ENCODE measurements at regions not wholly inside any gene's neighbourhood (a gene's known extent, or its start where the extent isn't known, plus 50 kb on each side); places are given as distances from the start of the nearest gene placed in this dataset.

DNA sequence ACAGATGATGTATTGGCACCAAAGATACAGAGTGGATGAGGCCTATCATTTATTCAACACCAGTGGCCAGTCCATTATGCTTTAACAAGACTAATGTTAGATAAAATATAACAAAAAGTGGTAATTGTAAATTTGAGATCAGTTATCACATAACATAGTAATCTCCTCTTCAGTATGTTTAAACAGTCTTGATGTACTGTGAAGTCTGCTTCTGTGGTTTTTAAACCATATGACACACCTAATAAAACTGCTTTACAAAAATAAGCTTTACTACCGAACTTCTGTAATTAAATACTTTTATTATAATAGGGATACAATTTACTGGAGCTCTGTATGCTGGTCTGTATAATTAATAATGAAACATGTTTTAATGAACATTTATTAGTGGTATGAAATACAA is 2156.1 kb upstream of the CELF4 start:
- Histone ChIP-seq H3K36me3 (ENCODE audit: control insufficient read depth, insufficient read depth, low read length) (no peaks in the 10 kb centered on the region), H3K4me3 (ENCODE audit: low read depth, low read length) (no peak overlapping the region), H3K27me3 (ENCODE audit: control insufficient read depth, insufficient read depth, low read length) (no peaks in the 10 kb centered on the region)
- no peak for DNase-seq (ENCODE audit: low read depth)
- TF ChIP-seq, protein P1, sequence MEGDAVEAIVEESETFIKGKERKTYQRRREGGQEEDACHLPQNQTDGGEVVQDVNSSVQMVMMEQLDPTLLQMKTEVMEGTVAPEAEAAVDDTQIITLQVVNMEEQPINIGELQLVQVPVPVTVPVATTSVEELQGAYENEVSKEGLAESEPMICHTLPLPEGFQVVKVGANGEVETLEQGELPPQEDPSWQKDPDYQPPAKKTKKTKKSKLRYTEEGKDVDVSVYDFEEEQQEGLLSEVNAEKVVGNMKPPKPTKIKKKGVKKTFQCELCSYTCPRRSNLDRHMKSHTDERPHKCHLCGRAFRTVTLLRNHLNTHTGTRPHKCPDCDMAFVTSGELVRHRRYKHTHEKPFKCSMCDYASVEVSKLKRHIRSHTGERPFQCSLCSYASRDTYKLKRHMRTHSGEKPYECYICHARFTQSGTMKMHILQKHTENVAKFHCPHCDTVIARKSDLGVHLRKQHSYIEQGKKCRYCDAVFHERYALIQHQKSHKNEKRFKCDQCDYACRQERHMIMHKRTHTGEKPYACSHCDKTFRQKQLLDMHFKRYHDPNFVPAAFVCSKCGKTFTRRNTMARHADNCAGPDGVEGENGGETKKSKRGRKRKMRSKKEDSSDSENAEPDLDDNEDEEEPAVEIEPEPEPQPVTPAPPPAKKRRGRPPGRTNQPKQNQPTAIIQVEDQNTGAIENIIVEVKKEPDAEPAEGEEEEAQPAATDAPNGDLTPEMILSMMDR (IDR thresholded peaks at IDR 0.05; ENCODE audit: insufficient read depth, low read length, severe bottlenecking), result no peak
- no peak for FAIRE-seq

DNA sequence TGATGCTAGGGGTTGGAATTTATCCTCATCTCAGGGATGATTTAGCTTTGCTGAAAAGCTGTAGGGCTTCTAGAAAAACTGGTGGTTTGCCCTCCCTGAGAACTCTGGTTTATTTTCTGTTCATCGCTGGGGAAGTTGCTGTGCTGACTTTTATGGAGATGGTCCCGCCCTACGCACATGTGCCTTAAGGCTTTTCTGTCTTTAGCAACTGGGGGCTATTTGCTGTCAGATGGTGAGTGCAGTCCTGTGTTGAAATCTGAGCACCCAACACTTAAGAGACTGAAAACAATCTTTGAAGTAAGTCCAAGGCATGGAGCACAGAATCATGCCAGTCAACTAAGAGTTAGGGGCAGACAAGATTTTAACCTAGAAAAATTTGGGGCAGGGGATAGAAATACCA is 2148.4 kb upstream of the CELF4 start:
- TF ChIP-seq, protein P1 (IDR thresholded peaks at IDR 0.05; ENCODE audit: insufficient read depth, low read length, severe bottlenecking), result no peak
- peak; percentile 23 for FAIRE-seq
- DNase-seq (ENCODE audit: low read depth), result no peak
- H3K36me3 ChIP-seq (ENCODE audit: control insufficient read depth, insufficient read depth, low read length), result no peaks in the 10 kb centered on the region
- no peak overlapping the region for H3K4me3 ChIP-seq (ENCODE audit: low read depth, low read length)
- H3K27me3 ChIP-seq (ENCODE audit: control insufficient read depth, insufficient read depth, low read length), result no peaks in the 10 kb centered on the region

DNA sequence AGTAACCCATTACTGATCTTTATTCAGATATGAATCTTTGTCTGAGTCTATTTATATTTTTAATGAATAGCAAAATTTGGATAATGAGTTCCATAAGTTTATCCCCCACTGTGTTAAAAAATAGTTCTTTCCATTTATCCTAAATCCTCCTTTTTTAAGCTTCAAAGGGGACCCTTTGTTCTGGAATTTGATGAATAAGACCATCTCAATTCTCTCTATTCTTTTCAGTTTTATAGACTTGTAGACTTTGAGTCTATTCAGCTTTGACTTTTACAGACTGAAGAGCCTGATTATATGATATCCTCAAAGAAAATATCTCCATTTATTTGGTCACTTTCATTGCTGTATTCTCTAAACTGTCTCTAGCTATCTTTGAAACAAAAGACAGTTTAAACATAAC is 2146.1 kb upstream of the CELF4 start:
- Histone ChIP-seq H3K4me3 (ENCODE audit: low read depth, low read length) (no peak overlapping the region), H3K36me3 (ENCODE audit: control insufficient read depth, insufficient read depth, low read length) (no peaks in the 10 kb centered on the region), H3K27me3 (ENCODE audit: control insufficient read depth, insufficient read depth, low read length) (no peaks in the 10 kb centered on the region)
- DNase-seq (ENCODE audit: low read depth) (no peak), FAIRE-seq (no peak)
- TF ChIP-seq, protein P1 (IDR thresholded peaks at IDR 0.05; ENCODE audit: insufficient read depth, low read length, severe bottlenecking), result no peak

DNA sequence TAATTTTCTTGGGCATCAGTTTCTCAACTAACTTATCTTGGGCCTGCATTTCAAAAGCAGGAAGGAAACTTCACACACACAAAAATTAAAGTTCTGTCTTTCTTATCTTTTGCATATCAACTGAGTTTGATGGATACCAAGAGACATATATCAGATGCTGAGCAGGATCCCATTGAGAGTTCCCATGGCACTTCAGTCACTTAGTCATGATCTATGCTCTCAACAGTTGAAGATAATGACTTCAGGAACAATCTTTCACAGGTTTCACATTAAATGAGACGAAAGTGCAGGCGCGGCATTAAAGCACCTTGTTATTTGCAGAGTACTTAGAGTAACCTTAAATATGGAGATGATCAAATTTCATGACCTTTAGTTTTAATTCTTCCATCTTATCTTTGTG is 2139.8 kb upstream of the CELF4 start:
- no peaks in the 10 kb centered on the region for H3K36me3 ChIP-seq (ENCODE audit: control insufficient read depth, insufficient read depth, low read length)
- no peak overlapping the region for H3K4me3 ChIP-seq (ENCODE audit: low read depth, low read length)
- TF ChIP-seq, protein P1 (IDR thresholded peaks at IDR 0.05; ENCODE audit: insufficient read depth, low read length, severe bottlenecking), result no peak
- FAIRE-seq (no peak), DNase-seq (ENCODE audit: low read depth) (no peak)
- H3K27me3 ChIP-seq (ENCODE audit: control insufficient read depth, insufficient read depth, low read length), result no peaks in the 10 kb centered on the region

DNA sequence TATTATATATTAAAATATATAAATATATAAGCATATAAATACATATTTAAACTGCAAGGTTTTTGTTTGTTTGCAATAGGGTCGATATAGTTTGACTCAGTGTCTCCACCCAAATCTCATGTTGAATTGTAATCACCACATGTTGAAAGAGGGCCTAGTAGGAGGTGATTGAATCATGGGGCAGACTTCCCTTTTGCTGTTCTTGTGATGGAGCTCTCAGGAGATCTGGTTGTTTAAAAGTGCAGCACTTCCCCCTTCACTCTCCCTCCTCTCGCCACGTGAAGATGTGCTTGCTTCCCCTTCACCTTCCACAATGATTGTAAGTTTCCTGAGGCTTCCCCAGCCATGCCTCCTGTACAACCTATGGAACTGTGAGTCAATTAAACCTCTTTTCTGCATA is 2137.3 kb upstream of the CELF4 start:
- Histone ChIP-seq H3K4me3 (ENCODE audit: low read depth, low read length) (no peak overlapping the region), H3K36me3 (ENCODE audit: control insufficient read depth, insufficient read depth, low read length) (no peaks in the 10 kb centered on the region), H3K27me3 (ENCODE audit: control insufficient read depth, insufficient read depth, low read length) (no peaks in the 10 kb centered on the region)
- DNase-seq (ENCODE audit: low read depth) (peak; percentile 34), FAIRE-seq (no peak)
- TF ChIP-seq, protein P1 (IDR thresholded peaks at IDR 0.05; ENCODE audit: insufficient read depth, low read length, severe bottlenecking), result no peak

DNA sequence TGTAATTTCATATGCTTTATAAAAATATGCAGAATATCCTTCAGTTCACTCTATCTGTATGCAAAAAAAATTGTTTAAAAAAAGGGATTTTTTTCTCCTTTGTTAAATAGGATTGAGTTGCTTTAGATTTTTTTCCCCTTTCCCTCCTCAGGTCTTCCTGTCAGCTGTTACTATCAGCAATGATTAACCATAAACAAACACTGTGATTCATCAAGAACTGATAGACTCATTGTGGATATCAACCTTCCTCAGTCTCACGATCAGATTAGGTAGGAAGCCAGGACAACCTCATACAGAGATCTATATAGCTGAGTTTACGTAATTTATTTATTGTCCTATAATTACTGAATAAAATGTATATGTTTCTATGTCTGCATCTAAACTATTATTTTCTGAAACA is 2136.2 kb upstream of the CELF4 start:
- no peak overlapping the region for H3K4me3 ChIP-seq (ENCODE audit: low read depth, low read length)
- no peaks in the 10 kb centered on the region for H3K36me3 ChIP-seq (ENCODE audit: control insufficient read depth, insufficient read depth, low read length)
- H3K27me3 ChIP-seq (ENCODE audit: control insufficient read depth, insufficient read depth, low read length), result no peaks in the 10 kb centered on the region
- FAIRE-seq (no peak), DNase-seq (ENCODE audit: low read depth) (peak; percentile 90)
- TF ChIP-seq, protein P1 (IDR thresholded peaks at IDR 0.05; ENCODE audit: insufficient read depth, low read length, severe bottlenecking), result no peak

Measured in bronchial epithelial cell (primary cell).